C4-2B (cell line): ENCODE measurements at regions not wholly inside any gene's neighbourhood (a gene's known extent, or its start where the extent isn't known, plus 50 kb on each side); places are given as distances from the start of the nearest gene placed in this dataset.

ENCODE experiments used
- H3K27ac ChIP-seq: fragments of 450-650 bp; 2 replicates; pipeline ENCODE4 v1.5.1; 2017
- CTCF ChIP-seq: fragments of 450-650 bp; conservative IDR thresholded peaks from 2 replicates; pipeline ENCODE4 v1.5.1; 2017; ENCODE audit warnings: mild to moderate bottlenecking
- ZFX ChIP-seq: fragments of 450-650 bp; IDR thresholded peaks from 2 replicates; pipeline ENCODE4 v1.6.1; 2017

- no peak overlapping the region for H3K27ac ChIP-seq
- TF ChIP-seq ZFX: no peak
- no peak for TF ChIP-seq CTCF
Measured at GRCh38 chr6:14974792-14975470, 270.9 kb upstream of the JARID2 start.

- H3K27ac ChIP-seq: no peak overlapping the region
- no peak for TF ChIP-seq ZFX
- no peak for TF ChIP-seq CTCF
Measured at GRCh38 chr6:14975471-14975817, 270.4 kb upstream of the JARID2 start.

GRCh38 chr6:14977747-14978382 lies 268.0 kb upstream of the JARID2 start:
- no peak overlapping the region for H3K27ac ChIP-seq
- TF ChIP-seq CTCF (no peak), ZFX (no peak)

GRCh38 chr6:14981960-14982359 lies 263.9 kb upstream of the JARID2 start:
- TF ChIP-seq CTCF (no peak), ZFX (no peak)
- H3K27ac ChIP-seq: no peak overlapping the region

GRCh38 chr6:14983599-14984518 lies 262.0 kb upstream of the JARID2 start:
- H3K27ac ChIP-seq: no peak overlapping the region
- TF ChIP-seq CTCF (no peak), ZFX (no peak)

GRCh38 chr6:14984519-14984853 lies 261.4 kb upstream of the JARID2 start:
- TF ChIP-seq ZFX (no peak), CTCF (no peak)

GRCh38 chr6:14985366-14985765 lies 260.5 kb upstream of the JARID2 start:
- TF ChIP-seq ZFX (no peak), CTCF (no peak)
- H3K27ac ChIP-seq: no peak overlapping the region

More at GRCh38 chr6:14984519-14984853, 261.4 kb upstream of the JARID2 start:
- H3K27ac ChIP-seq: no peak overlapping the region
